Ovary (tissue), 3 donors: ENCODE measurements at regions not wholly inside any gene's neighbourhood (a gene's known extent, or its start where the extent isn't known, plus 50 kb on each side); places are given as distances from the start of the nearest gene placed in this dataset.

ENCODE experiments used
- POLR2A ChIP-seq: fragments of 450-650 bp; IDR thresholded peaks from one replicate; pipeline ENCODE4 v1.6.1; 2017; ENCODE audit warnings: antibody characterized with exemption, mild to moderate bottlenecking, moderate library complexity
- TF ChIP-seq, protein P1 (sequence below), 3 donors: fragments of 450-650 bp in 2 of 3; fragments of 200-600 bp in 1 of 3; IDR thresholded peaks; one replicate each; pipeline versions ENCODE4 v1.5.1 to v1.8.0; 2016 to 2022; ENCODE audit warnings: antibody characterized with exemption in 3 of 3, mild to moderate bottlenecking in 1 of 3
- donor health status: DM: no; HTN: no; CAD: no.

DNA sequence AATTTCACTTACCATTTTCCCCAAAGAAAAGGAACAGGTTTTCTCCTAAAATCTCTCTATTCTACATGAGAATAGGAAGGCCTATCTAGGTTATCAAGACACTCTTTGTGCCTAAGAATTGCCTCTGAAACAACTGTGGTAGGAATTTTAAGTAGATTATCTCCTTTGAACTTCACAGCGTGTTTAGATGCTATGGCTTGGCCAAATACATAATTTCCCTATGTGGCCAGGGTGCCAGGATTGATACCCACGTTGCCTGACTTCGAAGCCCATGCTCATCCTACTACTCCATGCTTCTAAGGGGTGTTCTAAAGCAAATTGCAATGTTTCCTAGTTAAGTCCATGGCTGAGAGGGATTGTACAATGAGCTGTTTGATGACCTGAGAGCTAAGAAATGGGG lies 241.5 kb upstream of the FBXO33 start:
- TF ChIP-seq, protein P1, sequence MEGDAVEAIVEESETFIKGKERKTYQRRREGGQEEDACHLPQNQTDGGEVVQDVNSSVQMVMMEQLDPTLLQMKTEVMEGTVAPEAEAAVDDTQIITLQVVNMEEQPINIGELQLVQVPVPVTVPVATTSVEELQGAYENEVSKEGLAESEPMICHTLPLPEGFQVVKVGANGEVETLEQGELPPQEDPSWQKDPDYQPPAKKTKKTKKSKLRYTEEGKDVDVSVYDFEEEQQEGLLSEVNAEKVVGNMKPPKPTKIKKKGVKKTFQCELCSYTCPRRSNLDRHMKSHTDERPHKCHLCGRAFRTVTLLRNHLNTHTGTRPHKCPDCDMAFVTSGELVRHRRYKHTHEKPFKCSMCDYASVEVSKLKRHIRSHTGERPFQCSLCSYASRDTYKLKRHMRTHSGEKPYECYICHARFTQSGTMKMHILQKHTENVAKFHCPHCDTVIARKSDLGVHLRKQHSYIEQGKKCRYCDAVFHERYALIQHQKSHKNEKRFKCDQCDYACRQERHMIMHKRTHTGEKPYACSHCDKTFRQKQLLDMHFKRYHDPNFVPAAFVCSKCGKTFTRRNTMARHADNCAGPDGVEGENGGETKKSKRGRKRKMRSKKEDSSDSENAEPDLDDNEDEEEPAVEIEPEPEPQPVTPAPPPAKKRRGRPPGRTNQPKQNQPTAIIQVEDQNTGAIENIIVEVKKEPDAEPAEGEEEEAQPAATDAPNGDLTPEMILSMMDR (IDR thresholded peaks at IDR 0.05), result no peak
- no peak for TF ChIP-seq POLR2A
